OCI-LY3 (cell line): ENCODE measurements at regions not wholly inside any gene's neighbourhood (a gene's known extent, or its start where the extent isn't known, plus 50 kb on each side); places are given as distances from the start of the nearest gene placed in this dataset.

Experiments
- H2AFZ ChIP-seq: fragments of 200-600, 300-600 bp; shearing (Covaris generic); 2 replicates; pipeline ENCODE4 v1.6.0; 2014; ENCODE audit warnings: antibody characterized with exemption, low read depth, low read length
- H3K27ac ChIP-seq: fragments of 200-600, 300-600 bp; sonication (generic); 2 replicates; pipeline ENCODE4 v1.5.1; 2014; ENCODE audit warnings: mild to moderate bottlenecking, low read length, moderate library complexity, mixed read lengths
- H3K27me3 ChIP-seq: fragments of 200-600, 300-600 bp; sonication (generic); 2 replicates; pipeline ENCODE4 v1.6.1; 2014; ENCODE audit warnings: low read depth, low read length, mixed read lengths
- H3K36me3 ChIP-seq: fragments of 200-600, 300-600 bp; sonication (generic); replicated peaks from 2 replicates; pipeline ENCODE3; 2014; ENCODE audit warnings: low read depth, low read length, mixed read lengths
- H3K4me1 ChIP-seq: fragments of 300-600, 200-600 bp; sonication (generic); 2 replicates; pipeline ENCODE4 v1.6.1; 2014; ENCODE audit warnings: low read length, mixed read lengths
- H3K4me2 ChIP-seq: fragments of 200-600, 300-600 bp; sonication (generic); 2 replicates; pipeline ENCODE4 v1.6.1; 2014; ENCODE audit warnings: low read length, mixed read lengths
- H3K4me3 ChIP-seq: fragments of 300-600, 200-600 bp; sonication (generic); 2 replicates; pipeline ENCODE4 v1.5.1; 2014; ENCODE audit warnings: antibody characterized with exemption, mild to moderate bottlenecking, low read length, moderate library complexity
- H3K79me2 ChIP-seq: fragments of 300-600, 200-600 bp; shearing (Covaris generic); 2 replicates; pipeline ENCODE4 v1.6.1; 2014; ENCODE audit warnings: mild to moderate bottlenecking, low read length, mixed read lengths
- H3K9ac ChIP-seq: fragments of 300-600, 200-600 bp; shearing (Covaris generic); 2 replicates; pipeline ENCODE4 v1.6.0; 2014; ENCODE audit warnings: mild to moderate bottlenecking, low read length, moderate library complexity
- H3K9me3 ChIP-seq: fragments of 200-600, 300-600 bp; shearing (Covaris generic); 2 replicates; pipeline ENCODE4 v1.6.1; 2014; ENCODE audit warnings: low read length, mixed read lengths; ENCODE audit not compliant: insufficient read depth
- H4K20me1 ChIP-seq: fragments of 200-600, 300-600 bp; sonication (generic); 2 replicates; pipeline ENCODE4 v1.6.1; 2016; ENCODE audit warnings: low read length, mixed read lengths; ENCODE audit not compliant: insufficient read depth
- CTCF ChIP-seq: fragments of 200-600, 300-600 bp; sonication (generic); IDR thresholded peaks from 2 replicates; pipeline ENCODE4 v1.5.1; 2014; ENCODE audit warnings: antibody characterized with exemption, low read length, low read depth
- EZH2phosphoT487 ChIP-seq: fragments of 200-600 bp; shearing (Covaris generic); IDR thresholded peaks from 2 replicates; pipeline ENCODE4 v1.6.1; 2018; ENCODE audit warnings: antibody characterized with exemption, mixed run types, low read depth

GRCh38 chr9:135320331-135320730, 159.3 kb upstream of the PPP1R26 start:
- Histone ChIP-seq H3K4me3 (no peak overlapping the region), H3K36me3 (no peaks in the 10 kb centered on the region), H4K20me1 (no peaks in the 10 kb centered on the region), H3K27ac (no peak overlapping the region), H3K4me2 (no peak overlapping the region), H2AFZ (no peak overlapping the region), H3K9ac (no peak overlapping the region), H3K4me1 (no peaks in the 10 kb centered on the region), H3K9me3 (no peaks in the 10 kb centered on the region), H3K27me3 (no peaks in the 10 kb centered on the region; the same call in 1 of the 2 replicates), H3K79me2 (no peaks in the 10 kb centered on the region)
- TF ChIP-seq EZH2phosphoT487, result no peak
- no peak for TF ChIP-seq CTCF

GRCh38 chr9:135320943-135321342, 158.6 kb upstream of the PPP1R26 start:
- H4K20me1 ChIP-seq, result no peaks in the 10 kb centered on the region

GRCh38 chr9:135321580-135321979, 158.0 kb upstream of the PPP1R26 start:
- no peaks in the 10 kb centered on the region for H4K20me1 ChIP-seq
- no peak overlapping the region for H2AFZ ChIP-seq
- no peaks in the 10 kb centered on the region for H3K9me3 ChIP-seq
- H3K27me3 ChIP-seq, result no peaks in the 10 kb centered on the region; the same call in 1 of the 2 replicates
- no peak for TF ChIP-seq CTCF
- no peak for TF ChIP-seq EZH2phosphoT487
- H3K4me1 ChIP-seq, result no peaks in the 10 kb centered on the region
- no peak overlapping the region for H3K9ac ChIP-seq
- no peak overlapping the region for H3K27ac ChIP-seq
- no peaks in the 10 kb centered on the region for H3K79me2 ChIP-seq
- H3K4me2 ChIP-seq, result no peak overlapping the region
- H3K4me3 ChIP-seq, result no peak overlapping the region
- H3K36me3 ChIP-seq, result no peaks in the 10 kb centered on the region

More at GRCh38 chr9:135320943-135321342, 158.6 kb upstream of the PPP1R26 start:
- Histone ChIP-seq H3K9ac (no peak overlapping the region), H2AFZ (no peak overlapping the region), H3K27me3 (no peaks in the 10 kb centered on the region; the same call in 1 of the 2 replicates), H3K4me2 (no peak overlapping the region), H3K27ac (no peak overlapping the region), H3K4me3 (no peak overlapping the region), H3K79me2 (no peaks in the 10 kb centered on the region), H3K36me3 (no peaks in the 10 kb centered on the region), H3K9me3 (no peaks in the 10 kb centered on the region), H3K4me1 (no peaks in the 10 kb centered on the region)
- TF ChIP-seq EZH2phosphoT487 (no peak), CTCF (no peak)

DNA sequence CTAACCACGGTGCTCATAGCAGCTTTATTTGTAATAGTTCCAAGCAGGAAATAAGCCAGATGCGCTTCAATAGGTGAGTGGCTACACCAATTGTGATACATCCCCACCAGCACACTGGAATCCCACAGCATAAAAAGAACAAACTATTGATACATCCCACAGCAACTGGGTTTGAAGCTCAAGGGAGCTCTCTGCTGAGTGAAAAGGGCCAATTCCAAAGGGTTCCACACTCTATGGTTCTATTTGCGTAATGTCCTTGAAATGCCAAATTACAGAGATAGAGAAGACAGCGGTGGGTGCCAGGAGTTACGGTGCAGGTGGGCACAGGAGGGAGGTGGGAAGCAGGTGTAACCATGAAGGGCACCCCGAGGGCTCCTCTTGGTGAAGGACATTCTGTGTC, 155.3 kb upstream of the PPP1R26 start:
- no peak overlapping the region for H3K4me2 ChIP-seq
- H4K20me1 ChIP-seq, result no peaks in the 10 kb centered on the region
- H3K4me3 ChIP-seq, result no peak overlapping the region
- H3K36me3 ChIP-seq, result no peaks in the 10 kb centered on the region
- H3K9ac ChIP-seq, result no peak overlapping the region
- H3K4me1 ChIP-seq, result no peaks in the 10 kb centered on the region
- H3K27ac ChIP-seq, result no peak overlapping the region
- no peaks in the 10 kb centered on the region for H3K79me2 ChIP-seq
- no peaks in the 10 kb centered on the region for H3K27me3 ChIP-seq
- H3K9me3 ChIP-seq, result no peaks in the 10 kb centered on the region
- H2AFZ ChIP-seq, result no peak overlapping the region
- TF ChIP-seq CTCF (no peak), EZH2phosphoT487 (no peak)
